GM12878 (cell line): ENCODE measurements at regions not wholly inside any gene's neighbourhood (a gene's known extent, or its start where the extent isn't known, plus 50 kb on each side); places are given as distances from the start of the nearest gene placed in this dataset.

ENCODE experiments used
- ATAC-seq: fragments of 200-7000 bp; cut with Tn5 transposase; 3 replicates; pipeline ENCODE4 v1.9.1; 2020; ENCODE audit warnings: mild to moderate bottlenecking, moderate library complexity
- BruUV-seq: library from RNA; stranded (reverse); fragments of 400-500 nt; replicated peaks from 2 replicates; lab custom pipeline; 2021; lab: Mats Ljungman, UMichigan
- CTCF ChIA-PET: fragments of 300-600 bp; sonication (Branson Sonifier 250); formaldehyde crosslinking; extraction: SDS; loops from one replicate; lab custom pipeline; 2021; ENCODE audit warnings: inconsistent platforms; lab: Yijun Ruan, JAX
- POLR2A ChIA-PET: fragments of 350-600 bp; formaldehyde crosslinking; extraction: SDS; loops from one replicate; lab custom pipeline; 2021; ENCODE audit warnings: inconsistent platforms; lab: Charles Lee
- RAD21 ChIA-PET: fragments of 300-600 bp; sonication (Branson Sonifier 250); formaldehyde crosslinking; loops from one replicate; lab custom pipeline; 2023; ENCODE audit warnings: antibody characterized with exemption; ENCODE audit not compliant: unreplicated experiment; lab: Charles Lee
- SMC1A ChIA-PET: fragments of 300-600 bp; sonication (Branson Sonifier 250); formaldehyde crosslinking; loops from one replicate; lab custom pipeline; 2023; ENCODE audit not compliant: unreplicated experiment, uncharacterized antibody; lab: Charles Lee
- DNase-seq: peaks from one replicate; pipeline ENCODE4 v3.0.0-alpha.2; 2011; ENCODE audit warnings: low read depth, low spot score
- FAIRE-seq: peaks from 3 replicates; lab custom pipeline; 2011; peaks lifted over from hg19 to GRCh38; lab: Jason Lieb, UNC
- H2AFZ ChIP-seq: 2 replicates; pipeline ENCODE4 v1.6.0; 2011; ENCODE audit warnings: low read depth, low read length, control low read depth; ENCODE audit not compliant: control insufficient read depth
- H3K27ac ChIP-seq: 2 replicates; pipeline ENCODE4 v1.5.1; 2011; ENCODE audit warnings: control low read depth; ENCODE audit not compliant: control insufficient read depth, insufficient read depth
- H3K27me3 ChIP-seq, 2 experiments: replicated peaks in 1 of 2; 2 replicates each; pipeline versions ENCODE4 v1.6.0 to v1.6.1; 2011; ENCODE audit warnings: low read length in 1 of 2; ENCODE audit not compliant: control insufficient read depth in 2 of 2, insufficient read depth in 2 of 2
- H3K36me3 ChIP-seq, 2 experiments: 2 replicates each; pipeline ENCODE4 v1.5.1; 2011; ENCODE audit warnings: low read length in 1 of 2; ENCODE audit not compliant: control insufficient read depth in 2 of 2, insufficient read depth in 2 of 2
- H3K4me1 ChIP-seq: 2 replicates; pipeline ENCODE4 v1.6.1; 2011; ENCODE audit warnings: mild to moderate bottlenecking, low read length, moderate library complexity, mixed read lengths; ENCODE audit not compliant: control insufficient read depth, insufficient read depth
- H3K4me2 ChIP-seq: 2 replicates; pipeline ENCODE4 v1.6.0; 2011; ENCODE audit warnings: control low read depth; ENCODE audit not compliant: control insufficient read depth, insufficient read depth
- H3K4me3 ChIP-seq: fragments of 200-600 bp; sonication (generic); 2 replicates; pipeline ENCODE4 v1.5.1; 2016
- H3K79me2 ChIP-seq: 2 replicates; pipeline ENCODE4 v1.6.0; 2011; ENCODE audit warnings: low read length; ENCODE audit not compliant: control insufficient read depth, insufficient read depth
- H3K9ac ChIP-seq: 2 replicates; pipeline ENCODE4 v1.8.0; 2011; ENCODE audit warnings: low read length, control low read depth, mixed read lengths; ENCODE audit not compliant: control insufficient read depth, insufficient read depth
- H3K9me3 ChIP-seq: replicated peaks from 3 replicates; pipeline ENCODE4 v1.5.1; 2011; ENCODE audit warnings: mild to moderate bottlenecking, low read length; ENCODE audit not compliant: control insufficient read depth, insufficient read depth
- H4K20me1 ChIP-seq: 2 replicates; pipeline ENCODE4 v1.6.0; 2011; ENCODE audit not compliant: control insufficient read depth, insufficient read depth
- ATF2 ChIP-seq: IDR thresholded peaks from 2 replicates; pipeline ENCODE4 v1.6.1; 2012; ENCODE audit warnings: low read length, inconsistent platforms
- DPF2 ChIP-seq: fragments of 450-650 bp; IDR thresholded peaks from 2 replicates; pipeline ENCODE4 v1.6.1; 2017; ENCODE audit warnings: mild to moderate bottlenecking
- GATAD2B ChIP-seq: fragments of 450-650 bp; conservative IDR thresholded peaks from 2 replicates; pipeline ENCODE4 v1.6.1; 2017; ENCODE audit warnings: low read depth, mild to moderate bottlenecking, moderate library complexity
- IKZF2 ChIP-seq, 2 experiments: fragments of 450-650 bp; IDR thresholded peaks; 2 replicates each; pipeline ENCODE4 v1.6.1; 2017; ENCODE audit warnings: mild to moderate bottlenecking in 2 of 2, moderate library complexity in 2 of 2
- KDM1A ChIP-seq: fragments of 200-600 bp; sonication (generic); IDR thresholded peaks from 2 replicates; pipeline ENCODE4 v1.6.1; 2016; ENCODE audit warnings: borderline replicate concordance
- MTA3 ChIP-seq: IDR thresholded peaks from 2 replicates; pipeline ENCODE4 v1.6.1; 2012; ENCODE audit warnings: low read length, inconsistent platforms, borderline replicate concordance
- NFIC ChIP-seq: IDR thresholded peaks from 2 replicates; pipeline ENCODE4 v1.6.1; 2012; ENCODE audit warnings: low read depth, mild to moderate bottlenecking, inconsistent platforms, low read length, moderate library complexity
- NFXL1 ChIP-seq: fragments of 450-650 bp; IDR thresholded peaks from 2 replicates; pipeline ENCODE4 v1.6.1; 2017; ENCODE audit warnings: antibody characterized with exemption, mild to moderate bottlenecking, borderline replicate concordance
- POU2F2 ChIP-seq: IDR thresholded peaks from 3 replicates; pipeline ENCODE4 v1.6.1; 2011; ENCODE audit warnings: low read depth, mild to moderate bottlenecking, low read length, borderline replicate concordance
- RB1 ChIP-seq: fragments of 450-650 bp; formaldehyde crosslinking; IDR thresholded peaks from 2 replicates; pipeline ENCODE4 v1.6.1; 2017; ENCODE audit warnings: mild to moderate bottlenecking, borderline replicate concordance
- RELA ChIP-seq: fragments of 450-650 bp; IDR thresholded peaks from 2 replicates; pipeline ENCODE4 v1.8.0; 2014; ENCODE audit warnings: borderline replicate concordance; ENCODE audit not compliant: partially characterized antibody
- SKIL ChIP-seq: fragments of 450-650 bp; IDR thresholded peaks from 2 replicates; pipeline ENCODE4 v1.6.1; 2017; ENCODE audit warnings: mild to moderate bottlenecking, low read depth, inconsistent platforms; ENCODE audit not compliant: poor library complexity, severe bottlenecking
- SMAD1 ChIP-seq: fragments of 450-650 bp; IDR thresholded peaks from 2 replicates; pipeline ENCODE4 v1.6.1; 2018; ENCODE audit warnings: mild to moderate bottlenecking, low read depth; ENCODE audit not compliant: partially characterized antibody
- SPI1 ChIP-seq: IDR thresholded peaks from 2 replicates; pipeline ENCODE4 v1.6.1; 2011; ENCODE audit warnings: low read depth, mild to moderate bottlenecking, low read length, moderate library complexity, borderline replicate concordance; ENCODE audit not compliant: insufficient read depth
- SREBF1 ChIP-seq: IDR thresholded peaks from 2 replicates; pipeline ENCODE4 v1.6.1; 2012; ENCODE audit warnings: mild to moderate bottlenecking, low read length
- STAT1 ChIP-seq: fragments of 450-650 bp; conservative IDR thresholded peaks from 2 replicates; pipeline ENCODE4 v1.6.1; 2014; ENCODE audit warnings: antibody characterized with exemption, mild to moderate bottlenecking
- TBL1XR1 ChIP-seq: IDR thresholded peaks from 2 replicates; pipeline ENCODE4 v1.6.1; 2012; ENCODE audit warnings: low read depth, low read length, improper control_type of control experiment
- ZNF207 ChIP-seq: fragments of 450-650 bp; IDR thresholded peaks from 2 replicates; pipeline ENCODE4 v1.6.1; 2014; ENCODE audit warnings: antibody characterized with exemption, mild to moderate bottlenecking, borderline replicate concordance
- ZNF274 ChIP-seq: IDR thresholded peaks from one replicate; pipeline ENCODE4 v1.8.0; 2011; ENCODE audit not compliant: insufficient read length, insufficient read depth
- ZNF384 ChIP-seq: IDR thresholded peaks from 2 replicates; pipeline ENCODE4 v1.6.1; 2012; ENCODE audit warnings: low read depth, mild to moderate bottlenecking, low read length, improper control_type of control experiment, borderline replicate concordance
- WGBS: methylation state at CpG from one replicate; pipeline ENCODE4 v1.1.6; 2016; ENCODE audit warnings: low lambda C conversion rate; ENCODE audit not compliant: insufficient replicate concordance, insufficient coverage; ENCODE audit errors: missing lambda C conversion rate; 5-methylcytosine and 5-hydroxymethylcytosine counted together
- in situ Hi-C: fragments of 300-500 bp; cut with MboI; formaldehyde crosslinking; loops from 9 replicates; pipeline ENCODE4 v1.14.3; 2018; ENCODE audit warnings: mixed read lengths
- intact Hi-C: fragments of 100-400 bp; cut with micrococcal nuclease; formaldehyde crosslinking; loops from one replicate; pipeline ENCODE4 v1.14.2; 2022; ENCODE audit not compliant: unreplicated experiment

- intact Hi-C loops (no loop called here), in situ Hi-C loops (no loop called here)
- WGBS: 0% methylated on average over 1 of the region's 1 CpG
- POLR2A ChIA-PET: no interaction called here
- Histone ChIP-seq H4K20me1 (no peaks in the 10 kb centered on the region), H3K27me3 (no peaks in the 10 kb centered on the region), H3K27ac (no peak overlapping the region), H3K79me2 (no peaks in the 10 kb centered on the region), H3K9ac (no peak overlapping the region), H3K9me3 (no peaks in the 10 kb centered on the region; the same call in 2 of the 3 replicates), H3K4me1 (no peaks in the 10 kb centered on the region), H2AFZ (no peak overlapping the region), H3K36me3 (no peaks in the 10 kb centered on the region), H3K4me3 (no peak overlapping the region), H3K4me2 (no peak overlapping the region)
- DNase-seq: no peak
- RAD21 ChIA-PET: no interaction called here
- CTCF ChIA-PET: no interaction called here
- SMC1A ChIA-PET: interaction anchor here (0.6 kb wide), 1 partner anchor 1310 kb away, joined by 3 read pairs; no protein-coding TSS in a partner anchor
- ATAC-seq: no peak
- FAIRE-seq: no peak
- TF ChIP-seq ATF2 (no peak), SMAD1 (no peak), SPI1 (no peak), GATAD2B (no peak), SREBF1 (no peak), ZNF207 (no peak), NFXL1 (no peak), IKZF2 (IDR thresholded peaks at IDR 0.05) (no peak), ZNF384 (no peak), NFIC (no peak), RB1 (no peak), MTA3 (no peak), TBL1XR1 (no peak), SKIL (no peak), RELA (no peak), ZNF274 (no peak), DPF2 (no peak), STAT1 (no peak), KDM1A (no peak), POU2F2 (no peak)
- no TSS peak for BruUV-seq
Observed at GRCh38 chr15:25600751-25601150, 161.9 kb upstream of the UBE3A start.
